ENCODE measurements at regions not wholly inside any gene's neighbourhood (a gene's known extent, or its start where the extent isn't known, plus 50 kb on each side); places are given as distances from the start of the nearest gene placed in this dataset.
A peak's percentile ranks its signal among the peaks of the same experiment; 100 is the strongest.

- no peaks in the 10 kb centered on the region for H3K36me3 Mint-ChIP-seq (ENCODE audit: unreplicated experiment)
Observed at GRCh38 chr2:220744861-220745260, 827.2 kb downstream of the EPHA4 start.

GRCh38 chr2:220745682-220746081 lies 826.4 kb downstream of the EPHA4 start:
- no peak for DNase-seq
- Mint-ChIP-seq H3K27ac (ENCODE audit: unreplicated experiment) (no peak overlapping the region), H3K9me3 (ENCODE audit: unreplicated experiment) (no peaks in the 10 kb centered on the region), H3K4me1 (ENCODE audit: low read depth, unreplicated experiment) (no peaks in the 10 kb centered on the region), H3K36me3 (ENCODE audit: unreplicated experiment) (no peaks in the 10 kb centered on the region), H3K27me3 (ENCODE audit: unreplicated experiment) (no peaks in the 10 kb centered on the region), H3K4me3 (ENCODE audit: unreplicated experiment) (no peak overlapping the region)
- no peak for TF ChIP-seq CTCF (IDR thresholded peaks at IDR 0.05; ENCODE audit: partially characterized antibody, unreplicated experiment)

More at GRCh38 chr2:220744861-220745260, 827.2 kb downstream of the EPHA4 start:
- H3K9me3 Mint-ChIP-seq (ENCODE audit: unreplicated experiment), result no peaks in the 10 kb centered on the region
- H3K4me3 Mint-ChIP-seq (ENCODE audit: unreplicated experiment), result no peak overlapping the region
- no peak for TF ChIP-seq CTCF (IDR thresholded peaks at IDR 0.05; ENCODE audit: partially characterized antibody, unreplicated experiment)
- no peaks in the 10 kb centered on the region for H3K4me1 Mint-ChIP-seq (ENCODE audit: low read depth, unreplicated experiment)
- no peak overlapping the region for H3K27ac Mint-ChIP-seq (ENCODE audit: unreplicated experiment)
- H3K27me3 Mint-ChIP-seq (ENCODE audit: unreplicated experiment), result no peaks in the 10 kb centered on the region
- DNase-seq, result no peak

GRCh38 chr2:220747736-220748135 lies 824.4 kb downstream of the EPHA4 start:
- no peaks in the 10 kb centered on the region for H3K4me1 Mint-ChIP-seq (ENCODE audit: low read depth, unreplicated experiment)
- no peak for DNase-seq
- no peak overlapping the region for H3K4me3 Mint-ChIP-seq (ENCODE audit: unreplicated experiment)
- no peaks in the 10 kb centered on the region for H3K9me3 Mint-ChIP-seq (ENCODE audit: unreplicated experiment)
- no peak for TF ChIP-seq CTCF (IDR thresholded peaks at IDR 0.05; ENCODE audit: partially characterized antibody, unreplicated experiment)
- peaks cover 2% of the 10 kb centered on the region for H3K27me3 Mint-ChIP-seq (ENCODE audit: unreplicated experiment)
- no peaks in the 10 kb centered on the region for H3K36me3 Mint-ChIP-seq (ENCODE audit: unreplicated experiment)
- no peak overlapping the region for H3K27ac Mint-ChIP-seq (ENCODE audit: unreplicated experiment)

- no peaks in the 10 kb centered on the region for H3K9me3 Mint-ChIP-seq (ENCODE audit: unreplicated experiment)
- no peaks in the 10 kb centered on the region for H3K4me1 Mint-ChIP-seq (ENCODE audit: low read depth, unreplicated experiment)
- H3K4me3 Mint-ChIP-seq (ENCODE audit: unreplicated experiment), result no peak overlapping the region
- TF ChIP-seq CTCF (IDR thresholded peaks at IDR 0.05; ENCODE audit: partially characterized antibody, unreplicated experiment), result no peak
- peaks cover 2% of the 10 kb centered on the region for H3K27me3 Mint-ChIP-seq (ENCODE audit: unreplicated experiment)
- no peak overlapping the region for H3K27ac Mint-ChIP-seq (ENCODE audit: unreplicated experiment)
- DNase-seq, result peak; percentile 15
- no peaks in the 10 kb centered on the region for H3K36me3 Mint-ChIP-seq (ENCODE audit: unreplicated experiment)
Observed at GRCh38 chr2:220748875-220749479, 823.1 kb downstream of the EPHA4 start.

- H3K27ac Mint-ChIP-seq (ENCODE audit: unreplicated experiment), result no peak overlapping the region
- no peaks in the 10 kb centered on the region for H3K36me3 Mint-ChIP-seq (ENCODE audit: unreplicated experiment)
- H3K4me1 Mint-ChIP-seq (ENCODE audit: low read depth, unreplicated experiment), result no peaks in the 10 kb centered on the region
- DNase-seq, result no peak
- H3K27me3 Mint-ChIP-seq (ENCODE audit: unreplicated experiment), result peaks cover 2% of the 10 kb centered on the region
- no peak overlapping the region for H3K4me3 Mint-ChIP-seq (ENCODE audit: unreplicated experiment)
- no peak for TF ChIP-seq CTCF (IDR thresholded peaks at IDR 0.05; ENCODE audit: partially characterized antibody, unreplicated experiment)
- H3K9me3 Mint-ChIP-seq (ENCODE audit: unreplicated experiment), result no peaks in the 10 kb centered on the region
Observed at GRCh38 chr2:220753486-220753885, 818.6 kb downstream of the EPHA4 start.
